IPS DF 4.7 (cell line): ENCODE measurements at regions not wholly inside any gene's neighbourhood (a gene's known extent, or its start where the extent isn't known, plus 50 kb on each side); places are given as distances from the start of the nearest gene placed in this dataset.
A peak's percentile ranks its signal among the peaks of the same experiment; 100 is the strongest.

Experiments
- DNase-seq: peaks from one replicate; pipeline ENCODE4 v3.0.0-alpha.2; 2013; ENCODE audit warnings: low spot score; ENCODE audit errors: extremely low read depth

DNA sequence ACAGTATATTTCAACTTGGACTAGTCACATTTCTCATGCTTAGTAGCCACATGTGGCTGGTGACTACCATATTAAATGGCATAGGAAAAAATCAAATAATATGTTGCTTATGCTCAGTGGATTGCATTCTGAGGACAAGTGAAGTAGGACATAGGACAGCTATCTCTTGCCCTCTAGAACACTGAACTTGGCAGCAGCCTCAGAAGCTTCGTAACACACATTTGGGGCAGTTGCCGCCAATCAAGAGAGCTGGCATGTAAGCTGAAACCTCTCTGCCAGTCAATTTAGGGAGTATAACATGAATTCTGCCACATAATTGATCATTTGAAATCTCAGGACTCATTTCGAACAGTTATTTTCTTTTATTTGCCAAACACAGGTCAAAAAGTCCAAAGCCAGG, 505.5 kb downstream of the MAT2B start:
- no peak for DNase-seq

DNA sequence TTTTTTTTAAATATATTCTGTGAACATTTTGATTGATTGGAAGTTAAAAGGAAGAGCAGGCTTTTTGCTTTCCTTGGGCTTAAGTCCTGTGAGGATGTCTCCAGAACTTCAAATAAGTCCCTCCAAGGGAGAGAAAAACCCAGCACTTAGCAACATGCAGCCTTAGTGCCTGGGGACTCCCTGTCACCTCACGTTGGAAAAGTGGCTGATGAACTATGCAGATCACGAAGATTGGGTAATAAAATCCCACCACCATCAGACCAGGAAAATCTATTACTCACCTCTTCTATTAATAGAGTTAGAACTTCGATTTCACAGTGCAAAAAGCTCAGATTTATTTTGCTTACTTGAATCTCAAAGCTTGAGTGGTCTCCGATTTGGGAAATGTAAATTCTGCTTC, 507.0 kb downstream of the MAT2B start:
- no peak for DNase-seq

DNA sequence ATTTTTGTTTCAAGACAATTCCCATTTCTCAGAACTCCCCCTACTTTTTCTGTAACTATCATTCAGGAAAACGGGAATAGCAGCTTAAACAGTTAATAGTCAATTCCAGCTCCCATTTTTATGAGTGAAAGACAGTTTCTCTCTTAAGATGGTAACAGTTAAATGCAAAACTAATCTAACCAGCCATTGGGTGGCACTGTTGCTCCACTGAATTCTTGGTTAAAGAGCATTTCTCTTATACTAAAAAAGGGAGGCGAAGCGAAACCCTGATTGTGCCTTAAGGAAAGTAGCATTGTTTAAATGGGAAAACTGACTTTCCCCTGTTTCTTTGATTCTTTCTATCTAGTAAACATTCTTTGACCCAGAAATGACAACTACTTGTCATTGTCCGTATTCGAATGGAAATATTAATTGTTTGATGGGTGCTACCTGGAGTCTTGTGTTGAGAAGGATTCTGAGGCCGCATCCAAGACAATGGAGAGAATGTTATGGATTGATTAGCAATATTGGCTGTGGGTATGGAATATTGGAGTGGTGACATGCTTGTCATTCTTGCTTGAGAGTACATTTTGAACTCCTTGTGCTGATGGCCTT, 507.8 kb downstream of the MAT2B start:
- DNase-seq: peak; percentile 64

DNA sequence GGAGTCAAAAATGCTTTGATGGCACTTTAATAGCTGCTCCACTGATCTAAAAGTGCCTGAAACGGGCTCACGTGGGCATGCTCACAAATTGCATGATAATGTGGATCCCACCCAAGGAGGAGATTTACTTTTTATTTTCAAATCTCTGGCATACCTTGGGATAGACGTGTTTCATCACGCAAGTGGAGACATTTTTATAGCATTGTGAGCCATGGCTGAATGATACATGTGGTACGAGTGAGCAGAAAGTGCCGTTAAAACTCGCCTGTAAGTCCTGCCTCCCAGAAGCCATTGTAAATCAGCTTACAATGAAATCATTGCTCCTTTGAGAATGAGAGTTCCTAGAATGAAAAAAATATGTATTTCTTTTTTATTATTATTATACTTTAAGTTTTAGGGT, 514.7 kb downstream of the MAT2B start:
- DNase-seq: no peak

DNA sequence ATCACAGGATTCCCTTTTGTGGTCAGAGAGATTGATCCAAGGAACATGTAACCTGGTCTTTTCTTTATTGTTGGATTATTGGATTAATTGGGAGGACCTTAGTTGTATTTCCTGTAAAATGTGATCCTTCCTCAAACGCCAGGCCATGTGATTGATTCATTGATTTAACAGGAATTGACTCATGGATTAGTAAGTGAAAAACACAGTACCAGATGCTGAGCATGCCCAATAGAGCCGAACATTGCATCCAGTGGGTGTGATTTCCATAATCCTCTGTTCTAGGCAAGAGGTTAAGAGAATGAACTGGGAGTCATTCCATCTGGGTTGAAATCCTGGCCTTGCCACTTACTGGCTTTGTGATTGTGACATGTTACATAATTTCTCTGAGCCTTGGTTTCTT, 522.3 kb downstream of the MAT2B start:
- no peak for DNase-seq

DNA sequence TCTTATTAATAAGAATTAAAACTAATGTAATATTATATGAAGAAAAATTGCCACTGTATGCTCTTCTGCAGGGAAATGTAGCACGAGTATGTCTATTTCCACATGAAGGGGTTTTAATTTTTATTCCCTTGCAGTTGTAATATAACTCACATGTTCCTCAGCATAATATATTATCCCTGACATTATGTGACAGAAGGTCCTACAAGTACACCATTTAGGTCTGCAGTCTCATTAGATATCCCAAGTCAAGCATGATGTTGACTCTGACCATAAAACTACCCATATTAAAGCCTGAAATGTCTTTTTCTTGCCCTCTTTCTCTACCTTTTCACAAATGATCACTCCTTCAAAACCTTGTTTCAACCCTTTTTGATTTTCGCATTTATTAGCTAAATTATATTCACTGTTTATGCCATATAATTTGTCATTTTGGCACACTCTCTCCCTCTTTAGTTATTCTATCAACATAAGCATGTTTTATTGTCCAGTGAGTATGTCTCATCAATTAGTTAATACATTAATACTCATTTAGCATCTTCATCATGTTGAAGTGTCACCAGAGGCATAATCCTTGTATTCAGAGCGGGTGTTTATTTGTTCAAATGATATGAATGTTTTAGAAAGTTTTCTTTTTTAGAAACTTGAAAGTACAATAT, 532.8 kb downstream of the MAT2B start:
- DNase-seq: no peak

DNA sequence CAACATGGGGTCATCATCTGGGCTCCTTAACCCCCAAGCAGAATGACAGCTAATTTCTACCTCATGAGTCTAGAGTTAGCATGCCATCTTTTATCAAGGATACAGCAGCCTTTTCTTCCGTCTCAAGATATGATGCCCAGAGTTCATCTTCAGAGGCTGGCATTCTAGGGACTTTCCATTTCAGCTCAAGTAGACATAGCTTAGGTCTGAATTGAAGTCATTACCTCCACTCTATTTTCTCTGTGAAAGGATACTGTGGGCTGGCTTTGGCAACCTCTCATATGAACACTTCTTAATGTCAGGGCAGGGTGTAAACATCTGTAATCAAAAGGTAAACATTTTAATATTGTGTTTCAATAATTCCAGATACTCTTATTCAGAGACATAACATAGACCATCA, 535.7 kb downstream of the MAT2B start:
- no peak for DNase-seq

DNA sequence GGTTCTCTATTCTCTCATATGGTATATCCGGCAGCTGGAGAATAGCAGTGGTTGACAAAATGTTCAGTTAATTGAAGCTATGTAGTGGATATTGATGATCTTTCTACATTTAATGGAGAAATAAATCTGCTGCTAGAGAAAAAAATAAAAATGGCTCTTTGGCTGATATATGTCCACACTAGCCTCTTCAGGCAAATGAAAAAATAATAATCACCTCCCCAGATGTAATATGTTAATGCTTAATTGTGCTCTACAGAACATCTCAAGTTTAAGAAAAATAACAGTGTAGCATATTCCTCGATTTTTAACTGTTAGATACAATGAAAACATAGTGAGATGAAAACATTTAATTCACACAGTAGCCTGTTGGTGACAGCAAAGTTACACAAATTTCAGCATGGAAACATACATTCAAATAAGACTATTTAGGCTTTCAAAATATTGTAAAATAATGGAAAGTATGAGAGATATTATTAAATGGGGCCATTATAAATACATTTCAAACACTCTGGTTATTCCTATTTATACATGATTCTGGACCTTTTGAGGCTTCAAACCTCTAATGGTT, 543.0 kb downstream of the MAT2B start:
- DNase-seq: no peak

DNA sequence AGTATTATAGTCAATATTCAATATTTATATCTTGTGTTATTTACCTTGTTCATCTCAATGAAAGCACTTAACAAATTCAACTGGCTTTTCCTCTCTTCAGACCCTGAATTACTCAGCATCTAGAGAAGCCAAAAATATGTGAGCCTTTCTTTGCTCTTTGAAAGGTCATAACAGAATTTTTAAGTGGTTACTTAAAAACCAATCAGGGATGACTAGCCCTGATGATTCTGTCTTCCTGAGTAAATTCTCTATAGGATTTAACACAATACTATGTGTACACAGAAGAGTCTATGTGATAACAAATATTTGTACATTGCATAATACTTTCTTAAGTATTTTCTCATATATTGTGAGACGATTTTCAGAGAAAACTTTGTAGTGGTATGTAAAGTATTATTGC, 546.3 kb downstream of the MAT2B start:
- no peak for DNase-seq

DNA sequence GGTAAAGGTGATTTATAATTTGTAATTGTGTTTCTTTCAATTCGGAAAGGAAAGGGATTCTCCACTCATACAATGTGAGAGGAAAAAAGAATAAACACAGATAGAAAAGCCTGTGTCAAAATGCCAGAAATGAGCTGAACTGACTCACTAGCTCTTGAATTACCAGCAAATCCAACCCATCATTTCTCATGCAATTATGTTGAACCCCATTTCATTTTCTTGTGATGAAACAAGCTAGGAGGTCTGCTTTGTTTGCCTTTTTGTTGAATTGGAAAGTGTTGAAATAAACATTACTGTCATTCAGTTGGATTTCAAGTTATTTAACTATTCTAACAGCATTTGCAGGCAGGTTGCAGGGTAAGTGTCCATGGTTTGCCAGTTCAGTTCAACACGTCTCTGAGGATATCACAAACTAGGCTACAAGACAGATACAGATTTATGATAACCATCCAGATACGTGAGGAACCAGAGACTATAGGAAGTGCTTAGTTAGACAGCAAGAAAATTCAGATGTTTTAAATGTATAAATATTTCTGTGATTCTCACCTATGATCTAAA, 547.2 kb downstream of the MAT2B start:
- DNase-seq: no peak

DNA sequence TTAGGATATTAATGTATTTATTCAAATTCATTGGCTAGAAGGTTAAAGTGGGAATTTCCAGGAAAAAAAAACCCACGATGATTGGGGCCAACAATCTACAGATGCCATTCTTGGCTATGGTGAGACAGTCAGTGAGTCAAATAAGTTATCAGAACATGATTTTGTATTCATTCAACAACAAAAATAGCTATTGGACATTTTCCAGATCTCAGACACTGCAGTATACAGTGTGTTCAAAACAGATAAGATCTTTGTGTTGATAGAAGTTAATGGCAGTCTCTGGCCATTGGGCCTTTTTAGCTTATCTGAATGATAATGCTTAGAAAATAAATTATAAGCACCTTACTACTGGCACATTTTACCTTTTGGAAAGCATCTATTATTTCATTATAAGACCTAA, 547.7 kb downstream of the MAT2B start:
- no peak for DNase-seq

DNA sequence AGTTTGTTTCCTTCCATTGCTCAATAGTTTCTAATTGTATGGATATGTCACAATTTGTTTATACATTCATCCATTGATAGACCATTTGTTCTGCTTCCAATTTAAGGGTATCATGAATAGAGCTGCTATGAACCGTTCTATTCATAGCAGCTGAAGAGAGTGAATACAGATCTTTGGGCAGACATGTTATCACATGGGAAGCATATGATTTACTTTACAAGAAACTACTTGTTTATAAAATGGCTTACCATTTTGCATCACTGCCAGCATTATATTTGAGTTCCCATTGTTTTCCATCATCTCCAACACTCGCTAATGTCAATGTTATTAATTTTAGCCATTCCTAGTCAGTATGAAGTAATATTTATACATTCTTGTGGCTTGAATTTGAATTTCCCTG, 549.0 kb downstream of the MAT2B start:
- DNase-seq: no peak

DNA sequence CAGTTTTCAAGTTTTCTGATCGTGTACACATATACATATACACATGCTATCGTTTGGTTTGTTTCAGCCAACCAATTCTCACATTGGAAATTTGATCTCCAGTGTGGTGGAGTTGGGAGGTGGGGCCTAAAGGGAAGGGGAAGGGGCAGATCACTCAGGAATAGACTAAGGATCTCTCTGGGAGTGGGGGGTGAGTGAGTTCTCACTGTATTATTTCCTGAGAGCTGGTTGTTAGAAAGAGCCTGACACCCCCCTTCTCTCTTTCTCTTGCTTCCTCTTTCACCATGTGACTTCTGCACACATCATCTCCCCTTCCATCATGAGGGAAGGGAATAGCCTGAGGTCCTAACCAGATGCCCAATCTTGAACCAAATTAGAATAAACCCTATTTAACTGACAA, 551.7 kb downstream of the MAT2B start:
- DNase-seq: no peak

DNA sequence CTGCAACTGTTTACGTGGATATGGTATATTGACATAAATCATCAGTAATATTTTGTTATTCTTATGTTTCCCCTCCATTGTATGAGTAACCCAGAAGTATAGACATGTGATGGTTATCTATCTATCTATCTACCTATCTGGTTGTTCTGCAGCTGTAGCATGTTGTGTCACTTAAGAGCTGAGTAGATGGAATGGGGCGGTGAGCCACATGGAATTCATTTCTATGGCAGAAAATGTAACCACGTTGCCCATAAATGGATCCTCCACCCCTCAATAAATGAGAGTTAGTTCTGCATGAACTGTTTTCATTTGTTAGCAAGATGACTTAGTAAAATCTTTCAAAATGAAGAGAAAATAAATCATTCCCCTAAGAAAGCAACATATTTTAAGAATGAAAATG, 553.2 kb downstream of the MAT2B start:
- DNase-seq: no peak

DNA sequence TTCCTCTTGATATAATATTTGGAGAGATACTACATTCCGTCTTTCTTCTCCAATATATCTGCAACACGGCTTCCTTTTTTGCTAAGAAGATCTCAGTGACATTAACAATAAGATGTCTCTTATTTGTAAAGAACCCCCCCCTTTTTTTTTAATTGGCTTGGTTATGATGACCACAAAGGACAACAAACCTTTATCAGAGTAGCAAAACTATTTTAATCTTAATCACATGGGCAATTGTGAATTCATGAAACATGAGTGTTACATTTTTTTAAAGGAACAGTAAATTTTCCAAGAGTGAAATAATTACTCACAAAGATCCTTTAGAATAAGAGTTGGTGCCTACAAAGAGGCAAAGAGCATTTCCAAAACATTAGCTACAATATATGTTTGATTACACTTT, 554.1 kb downstream of the MAT2B start:
- DNase-seq: no peak

DNA sequence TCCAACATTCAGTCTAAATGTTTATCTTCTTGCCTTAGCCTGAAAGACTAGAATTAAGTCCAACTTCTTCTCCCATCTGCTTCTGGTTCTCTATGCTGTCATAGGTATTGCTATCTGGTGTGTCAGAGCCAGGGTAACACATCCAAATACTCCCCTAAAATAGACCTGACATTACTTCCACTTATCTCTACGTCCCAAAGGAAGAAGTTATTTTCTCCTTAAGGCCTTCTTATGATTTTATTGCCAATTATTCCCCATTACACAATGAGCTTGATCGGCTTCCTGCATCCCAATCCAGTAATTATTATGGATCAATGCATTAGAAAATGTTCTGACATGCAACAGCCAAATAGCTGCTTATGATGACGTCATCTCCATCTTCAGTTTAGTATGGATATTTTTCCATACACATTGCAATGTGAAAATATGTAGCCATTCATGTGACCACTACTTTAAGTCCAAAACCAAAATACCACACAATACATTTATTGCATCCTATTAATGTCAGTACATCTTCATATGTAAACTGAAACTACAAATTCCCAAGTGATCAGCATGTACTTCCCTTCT, 555.5 kb downstream of the MAT2B start:
- DNase-seq: no peak

DNA sequence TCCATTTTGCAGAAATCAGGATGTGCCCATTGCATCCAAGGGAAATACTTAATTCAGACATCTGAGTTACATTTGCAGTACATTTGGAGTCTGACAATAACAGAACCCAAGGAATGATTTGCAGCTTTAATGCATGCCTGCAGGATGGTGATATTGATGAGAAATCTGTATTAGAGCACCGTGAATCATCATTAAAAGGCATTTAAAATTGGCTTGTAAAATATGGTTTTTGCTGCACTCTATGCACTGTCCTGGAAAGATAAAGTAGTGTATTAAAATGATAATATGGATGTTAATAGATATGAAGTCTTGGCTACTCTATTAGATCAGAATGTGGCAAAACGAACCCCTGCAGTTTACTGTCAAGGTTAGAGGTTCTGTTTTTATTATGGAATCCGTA, 556.9 kb downstream of the MAT2B start:
- DNase-seq: no peak

DNA sequence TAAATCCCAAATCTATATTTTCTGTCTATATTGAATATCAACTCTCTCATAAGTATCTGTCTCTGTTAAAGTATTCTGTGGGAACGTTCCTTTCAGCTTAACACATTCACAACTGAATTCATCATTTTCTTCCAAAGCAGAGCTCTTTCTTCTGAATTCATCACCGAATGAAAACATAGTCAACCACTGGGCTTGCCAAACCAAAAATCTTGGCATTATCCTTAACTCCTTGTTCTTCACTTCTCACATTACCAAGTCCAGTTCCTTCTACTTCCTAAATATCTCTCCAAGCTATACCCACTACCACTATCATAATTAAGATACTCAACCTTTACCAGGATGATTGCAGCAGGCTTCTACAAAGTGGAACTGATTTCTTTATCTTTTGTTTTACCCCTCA, 559.8 kb downstream of the MAT2B start:
- no peak for DNase-seq

DNA sequence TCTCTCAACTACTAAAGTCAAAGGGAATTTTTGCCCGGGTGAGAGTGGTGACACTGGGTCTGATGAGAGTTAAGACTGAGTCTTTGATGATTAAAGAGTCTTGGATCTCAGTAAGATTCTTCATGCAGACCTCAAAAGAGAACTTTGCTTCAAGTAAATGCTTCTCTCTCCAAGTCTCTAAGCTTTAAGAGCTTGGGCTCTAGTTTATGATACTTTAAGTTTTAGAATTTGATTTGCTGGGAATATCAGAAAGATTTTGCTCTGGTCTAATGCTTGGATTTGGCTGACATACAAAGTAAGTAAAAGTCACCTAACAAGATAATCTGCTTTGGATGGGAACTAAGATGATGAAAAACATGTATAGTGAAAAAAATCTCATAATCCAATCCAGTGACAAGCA, 566.3 kb downstream of the MAT2B start:
- no peak for DNase-seq

DNA sequence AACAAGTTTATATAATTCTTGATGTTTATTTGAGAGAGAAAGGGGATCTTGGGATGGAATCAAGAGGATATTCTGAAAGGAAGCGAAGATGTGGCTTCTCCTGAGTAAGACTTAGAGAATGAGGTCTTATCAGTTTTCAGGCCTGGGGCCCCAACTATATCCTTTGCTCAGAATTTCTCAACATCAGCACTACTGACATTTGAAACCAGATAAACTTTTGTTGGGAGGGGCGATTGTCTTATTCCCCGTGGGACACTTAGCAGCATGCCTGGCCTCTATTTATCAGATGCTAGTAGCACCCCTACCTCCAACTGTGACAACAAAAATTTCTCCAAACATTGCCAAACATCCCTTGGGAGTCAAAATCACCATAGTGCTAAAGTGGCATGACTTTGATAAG, 567.7 kb downstream of the MAT2B start:
- DNase-seq: no peak

DNA sequence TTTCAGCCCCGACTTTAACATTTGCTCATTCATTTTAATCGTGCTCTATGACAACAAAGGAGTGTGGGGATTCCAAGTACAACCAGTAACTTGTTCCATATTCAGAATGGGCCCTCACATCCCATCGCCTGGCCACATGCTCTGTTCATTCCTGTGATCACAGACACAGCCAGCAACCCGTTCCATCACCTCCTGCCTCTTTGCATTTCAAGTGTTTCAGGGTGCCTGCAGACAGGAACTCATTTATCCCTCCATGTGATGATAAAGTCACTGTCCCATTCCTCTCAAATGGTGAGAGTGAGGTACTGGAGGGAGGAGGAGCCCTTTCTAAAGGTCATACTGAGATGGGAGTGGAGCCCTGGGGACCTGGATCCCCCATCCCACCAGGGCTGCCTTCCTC, 571.1 kb downstream of the MAT2B start:
- DNase-seq: no peak

DNA sequence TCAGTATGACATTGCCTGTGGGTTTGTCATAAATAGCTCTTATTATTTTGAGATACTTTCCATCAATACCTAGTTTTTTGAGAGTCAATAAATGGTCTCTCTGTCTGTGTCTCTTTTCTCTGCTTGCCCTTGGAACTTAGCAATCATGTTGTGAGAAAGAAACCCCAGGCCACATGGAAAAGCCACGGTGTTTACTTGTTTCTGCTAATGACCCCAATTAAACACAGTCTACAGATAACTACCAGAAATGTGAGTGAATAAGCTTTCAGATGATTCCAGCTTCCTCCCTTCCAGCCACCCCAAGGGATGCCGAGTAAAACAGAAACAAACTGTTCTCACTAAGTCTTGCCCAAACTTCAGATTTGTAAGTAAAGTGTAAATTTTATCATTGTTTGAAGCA, 584.9 kb downstream of the MAT2B start:
- no peak for DNase-seq

DNA sequence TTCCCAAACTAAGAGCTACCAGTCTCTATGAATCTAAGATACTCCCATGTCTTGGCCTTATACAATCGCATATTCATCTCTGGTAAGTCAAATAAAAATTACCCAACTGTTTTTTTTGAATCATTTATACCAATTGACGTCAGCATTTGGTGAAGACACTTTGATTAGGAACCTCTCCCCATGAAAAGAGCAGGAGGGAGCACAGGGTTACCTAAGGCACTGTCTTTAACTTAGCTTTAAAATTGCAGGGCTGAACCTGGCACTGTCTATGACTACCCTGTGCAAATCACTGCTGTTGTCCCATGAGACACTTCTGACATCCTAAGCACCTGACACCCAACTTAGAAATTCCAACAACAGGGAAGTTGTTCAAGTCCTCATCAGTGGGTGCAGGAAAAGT, 586.4 kb downstream of the MAT2B start:
- DNase-seq: no peak
